ENCODE measurements at regions not wholly inside any gene's neighbourhood (a gene's known extent, or its start where the extent isn't known, plus 50 kb on each side); places are given as distances from the start of the nearest gene placed in this dataset.

GRCh38 chr9:89923961-89924504 lies 319.2 kb downstream of the GADD45G start:
- no peak for DNase-seq

- no peak for DNase-seq
Measured at GRCh38 chr9:89924611-89925010, 319.8 kb downstream of the GADD45G start.

- no peak for DNase-seq
Measured at GRCh38 chr9:89926167-89926566, 321.4 kb downstream of the GADD45G start.

- DNase-seq, result no peak
Measured at GRCh38 chr9:89926691-89927220, 321.9 kb downstream of the GADD45G start.

GRCh38 chr9:89928106-89928505 lies 323.3 kb downstream of the GADD45G start:
- no peak for DNase-seq

- DNase-seq, result no peak
Measured at GRCh38 chr9:89928521-89929275, 323.9 kb downstream of the GADD45G start.

- DNase-seq, result no peak
Measured at GRCh38 chr9:89929315-89929672, 324.5 kb downstream of the GADD45G start.

- no peak for DNase-seq
Measured at GRCh38 chr9:89929673-89930480, 325.1 kb downstream of the GADD45G start.

GRCh38 chr9:89933578-89933977 lies 328.8 kb downstream of the GADD45G start:
- no peak for DNase-seq

- DNase-seq, result no peak
Measured at GRCh38 chr9:89935115-89935514, 330.3 kb downstream of the GADD45G start.

GRCh38 chr9:89935801-89936200 lies 331.0 kb downstream of the GADD45G start:
- no peak for DNase-seq

GRCh38 chr9:89937051-89937450 lies 332.2 kb downstream of the GADD45G start:
- DNase-seq, result no peak

GRCh38 chr9:89939181-89939580 lies 334.4 kb downstream of the GADD45G start:
- DNase-seq, result no peak

GRCh38 chr9:89939626-89940292 lies 334.9 kb downstream of the GADD45G start:
- DNase-seq, result no peak

- DNase-seq, result no peak
Measured at GRCh38 chr9:89940625-89941024, 335.8 kb downstream of the GADD45G start.

GRCh38 chr9:89941875-89942274 lies 337.1 kb downstream of the GADD45G start:
- DNase-seq, result no peak

- no peak for DNase-seq
Measured at GRCh38 chr9:89942643-89943042, 337.8 kb downstream of the GADD45G start.

- DNase-seq, result no peak
Measured at GRCh38 chr9:89943309-89943708, 338.5 kb downstream of the GADD45G start.

GRCh38 chr9:89943728-89944127 lies 338.9 kb downstream of the GADD45G start:
- no peak for DNase-seq

- DNase-seq, result no peak
Measured at GRCh38 chr9:89945133-89945532, 340.3 kb downstream of the GADD45G start.

GRCh38 chr9:89946741-89947140 lies 341.9 kb downstream of the GADD45G start:
- DNase-seq, result no peak

- no peak for DNase-seq
Measured at GRCh38 chr9:89949111-89949510, 344.3 kb downstream of the GADD45G start.

- DNase-seq, result no peak
Measured at GRCh38 chr9:89951675-89952074, 346.9 kb downstream of the GADD45G start.
